Ramos (cell line): ENCODE measurements at regions not wholly inside any gene's neighbourhood (a gene's known extent, or its start where the extent isn't known, plus 50 kb on each side); places are given as distances from the start of the nearest gene placed in this dataset.
"Not testable (repeated sequence)": the region's sequence is repeated elsewhere in the genome, so short reads cannot be mapped to it uniquely, and the experiment has no call there.

Experiments used
- in situ Hi-C: fragments of 300-500 bp; cut with MboI; formaldehyde crosslinking; loops from one replicate; pipeline ENCODE4 v1.14.3; 2022; ENCODE audit warnings: low sequenced_read_pairs; ENCODE audit not compliant: unreplicated experiment

- in situ Hi-C loops, result no loop called here
These were observed 198.0 kb upstream of the RPS23 start for GRCh38 chr5:82476155-82476554.

- in situ Hi-C loops, result no loop called here
These were observed 195.1 kb upstream of the RPS23 start for GRCh38 chr5:82473262-82473661.

GRCh38 chr5:82470185-82470994 lies 192.2 kb upstream of the RPS23 start:
- in situ Hi-C loops, result no loop called here

- in situ Hi-C loops, result no loop called here
These were observed 188.9 kb upstream of the RPS23 start for GRCh38 chr5:82466986-82467561.

- in situ Hi-C loops, result no loop called here
These were observed 187.1 kb upstream of the RPS23 start for GRCh38 chr5:82465235-82465634.

GRCh38 chr5:82459626-82460025 lies 181.5 kb upstream of the RPS23 start:
- in situ Hi-C loops, result no loop called here

GRCh38 chr5:82455317-82455716 lies 177.2 kb upstream of the RPS23 start:
- in situ Hi-C loops, result not testable (repeated sequence)

GRCh38 chr5:82448374-82448773 lies 170.2 kb upstream of the RPS23 start:
- in situ Hi-C loops, result no loop called here

- in situ Hi-C loops, result no loop called here
These were observed 169.8 kb upstream of the RPS23 start for GRCh38 chr5:82447913-82448312.

- in situ Hi-C loops, result no loop called here
These were observed 168.7 kb upstream of the RPS23 start for GRCh38 chr5:82446809-82447208.

GRCh38 chr5:82445726-82446335 lies 167.7 kb upstream of the RPS23 start:
- in situ Hi-C loops, result no loop called here

GRCh38 chr5:82439750-82440445 lies 161.7 kb upstream of the RPS23 start:
- in situ Hi-C loops, result no loop called here

- in situ Hi-C loops, result not testable (repeated sequence)
These were observed 159.4 kb upstream of the RPS23 start for GRCh38 chr5:82437565-82437964.

- in situ Hi-C loops, result no loop called here
These were observed 158.1 kb upstream of the RPS23 start for GRCh38 chr5:82436291-82436690.

- in situ Hi-C loops, result not testable (repeated sequence)
These were observed 156.8 kb upstream of the RPS23 start for GRCh38 chr5:82434696-82435660.

GRCh38 chr5:82426464-82427154 lies 148.5 kb upstream of the RPS23 start:
- in situ Hi-C loops, result no loop called here

GRCh38 chr5:82425591-82425990 lies 147.4 kb upstream of the RPS23 start:
- in situ Hi-C loops, result no loop called here

- in situ Hi-C loops, result no loop called here
These were observed 146.1 kb upstream of the RPS23 start for GRCh38 chr5:82424211-82424610.

- in situ Hi-C loops, result no loop called here
These were observed 144.6 kb upstream of the RPS23 start for GRCh38 chr5:82422751-82423181.
